GM19395 (cell line): ENCODE measurements at regions not wholly inside any gene's neighbourhood (a gene's known extent, or its start where the extent isn't known, plus 50 kb on each side); places are given as distances from the start of the nearest gene placed in this dataset.
"Not testable (repeated sequence)": the region's sequence is repeated elsewhere in the genome, so short reads cannot be mapped to it uniquely, and the experiment has no call there.

Source experiments
- ATAC-seq: cut with Tn5 transposase; IDR thresholded peaks from one replicate; pipeline ENCODE4 v1.9.1; 2021; ENCODE audit warnings: mild to moderate bottlenecking, moderate library complexity; ENCODE audit not compliant: unreplicated experiment

DNA sequence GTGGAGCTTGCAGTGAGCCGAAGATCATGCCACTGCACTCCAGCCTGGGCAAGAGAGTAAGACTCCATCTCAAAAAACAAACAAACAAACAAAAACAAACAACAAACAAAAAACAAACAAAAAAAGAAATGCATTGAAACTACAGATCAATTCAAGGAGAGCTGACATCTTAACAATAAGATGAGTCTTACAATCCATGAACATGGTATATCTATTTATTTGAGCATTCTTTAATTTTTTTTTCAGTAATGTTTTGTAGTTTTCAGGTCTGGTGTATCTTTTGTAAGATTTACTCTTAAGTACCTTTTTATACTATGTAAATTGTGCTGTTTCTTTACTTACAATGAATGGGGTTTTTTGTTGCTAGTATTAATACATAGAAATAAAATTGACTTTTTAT lies 140.1 kb upstream of the DAPK1 start:
- ATAC-seq: no peak

- ATAC-seq: no peak
Observed at GRCh38 chr9:87359264-87359663, 138.4 kb upstream of the DAPK1 start.

- ATAC-seq: no peak
Observed at GRCh38 chr9:87359958-87360601, 137.6 kb upstream of the DAPK1 start.

DNA sequence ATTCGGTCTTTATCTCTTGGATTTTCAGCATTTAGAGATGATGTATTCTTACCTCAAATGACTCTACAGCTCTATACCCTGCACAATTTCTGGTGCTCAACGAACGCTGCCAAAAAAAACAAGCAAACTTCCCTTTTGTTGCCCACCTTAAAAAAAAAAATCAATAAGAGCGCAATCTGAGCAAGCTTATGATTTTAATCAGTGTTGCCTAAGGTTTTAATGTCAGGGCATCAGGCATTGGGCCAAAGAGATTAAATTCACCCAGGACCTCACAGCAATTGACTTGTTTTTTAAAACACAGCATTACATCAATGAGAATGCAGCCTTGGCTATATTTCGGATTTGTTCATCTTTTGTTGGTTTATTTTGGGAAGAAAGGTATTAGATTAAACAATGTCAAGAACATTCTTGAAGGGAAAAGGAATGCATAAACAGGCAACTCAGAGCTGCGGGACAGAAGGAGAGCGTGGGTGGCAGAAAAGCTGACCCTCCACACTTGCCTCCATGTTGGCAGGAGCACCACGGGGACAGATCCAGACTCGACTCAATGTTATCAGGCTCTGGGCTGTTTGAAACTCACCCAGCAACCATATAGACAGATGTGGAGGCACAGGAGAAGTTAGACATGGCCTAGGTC lies 127.5 kb upstream of the DAPK1 start:
- no peak for ATAC-seq

GRCh38 chr9:87371795-87372355 lies 125.8 kb upstream of the DAPK1 start:
- no peak for ATAC-seq

DNA sequence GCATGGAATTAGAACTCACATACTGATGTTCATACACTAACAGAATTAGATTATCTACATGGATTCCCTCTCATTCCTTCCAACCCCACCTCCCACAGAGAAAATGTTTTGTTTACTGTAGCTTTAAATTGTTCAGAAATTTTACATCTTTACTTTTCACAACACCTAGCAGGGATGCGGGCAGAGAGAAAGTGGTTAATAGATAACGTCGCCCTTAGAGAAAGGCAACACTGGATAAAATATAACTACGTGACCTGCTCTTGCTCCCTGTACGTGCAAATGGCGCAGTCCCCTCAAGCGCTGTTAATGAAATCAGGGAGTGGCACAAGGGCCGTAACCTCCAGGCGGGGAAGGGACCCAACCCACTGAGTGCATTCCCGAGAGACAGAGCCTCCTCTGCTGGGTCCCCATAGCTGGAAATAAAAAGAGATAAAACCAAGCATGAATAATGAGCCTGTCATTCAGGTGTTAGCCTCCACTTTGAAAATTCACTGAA lies 125.3 kb upstream of the DAPK1 start:
- ATAC-seq: no peak

DNA sequence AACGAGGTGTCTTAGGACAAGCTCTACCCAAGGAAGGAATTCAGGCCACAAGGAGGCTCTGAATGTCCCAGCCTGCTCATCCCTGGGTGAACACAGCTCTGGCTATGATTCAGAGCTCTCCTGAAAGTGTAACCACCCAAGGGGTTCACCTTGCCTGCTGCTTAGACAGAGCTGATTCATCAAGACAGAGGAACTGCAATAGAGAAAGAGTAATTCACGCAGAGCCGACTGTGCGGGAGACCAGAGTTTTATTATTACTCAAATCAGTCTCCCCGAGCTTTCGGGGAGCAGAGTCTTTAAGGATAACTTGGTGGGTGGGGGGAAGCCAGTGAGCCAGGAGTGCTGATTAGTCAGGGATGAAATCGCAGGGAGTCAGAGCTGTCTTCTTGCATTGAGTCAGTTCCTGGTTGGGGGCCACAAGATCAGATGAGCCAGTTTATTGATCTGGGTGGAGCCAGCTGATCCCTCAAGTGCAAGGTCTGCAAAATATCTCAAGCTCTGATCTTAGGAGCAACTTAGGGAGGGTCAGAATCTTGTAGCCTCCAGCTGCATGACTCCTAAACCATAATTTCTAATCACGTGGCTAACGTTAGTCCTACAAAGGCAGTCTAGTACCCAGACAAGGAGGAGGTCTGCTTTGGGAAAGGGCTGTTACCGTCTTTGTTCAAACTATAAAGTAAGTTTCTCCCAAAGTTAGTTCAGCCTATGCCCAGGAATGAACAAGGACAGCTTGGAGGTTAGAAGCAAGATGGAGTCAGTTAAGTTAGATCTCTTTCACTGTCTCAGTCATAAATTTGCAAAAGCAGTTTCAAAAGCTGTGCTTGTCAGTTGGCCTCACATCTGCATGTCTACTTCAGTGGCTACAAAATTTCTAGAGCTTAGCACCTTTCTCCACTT lies 123.4 kb upstream of the DAPK1 start:
- ATAC-seq: peak; percentile 62

DNA sequence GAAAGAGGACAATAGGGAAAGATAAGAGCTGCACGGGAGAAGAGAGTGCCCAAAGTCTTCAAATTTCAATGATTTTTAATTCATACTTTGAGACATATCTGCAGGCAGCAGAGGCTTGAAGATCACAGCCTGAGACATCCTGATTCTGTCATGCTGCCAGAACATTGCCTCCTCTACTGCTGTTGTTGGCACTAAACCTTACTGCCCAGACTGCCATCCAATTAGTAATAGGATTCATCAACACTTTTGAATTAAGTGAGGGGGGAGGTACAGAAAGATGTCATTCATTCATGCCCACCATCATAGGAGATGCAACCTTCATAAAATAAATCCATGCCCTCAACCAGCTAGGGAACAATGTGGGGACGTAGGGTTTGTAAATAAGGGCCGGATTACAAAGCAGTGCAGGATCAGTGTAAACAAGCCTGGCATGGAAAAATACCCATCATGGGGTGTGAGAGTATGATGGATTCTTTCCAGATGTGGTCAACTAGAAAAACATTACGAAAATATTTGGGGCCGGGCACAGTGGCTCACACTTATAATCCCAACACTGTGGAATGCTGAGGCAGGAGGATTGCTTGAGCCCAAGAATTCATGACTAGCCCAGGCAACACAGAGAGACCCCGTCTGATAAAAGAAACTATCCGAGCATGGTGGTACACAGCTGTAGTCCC lies 122.1 kb upstream of the DAPK1 start:
- ATAC-seq: no peak

- no peak for ATAC-seq
Observed at GRCh38 chr9:87378676-87379075, 119.0 kb upstream of the DAPK1 start.

GRCh38 chr9:87379300-87379699 lies 118.4 kb upstream of the DAPK1 start:
- ATAC-seq: no peak

- no peak for ATAC-seq
Observed at GRCh38 chr9:87381050-87381711, 116.5 kb upstream of the DAPK1 start.

DNA sequence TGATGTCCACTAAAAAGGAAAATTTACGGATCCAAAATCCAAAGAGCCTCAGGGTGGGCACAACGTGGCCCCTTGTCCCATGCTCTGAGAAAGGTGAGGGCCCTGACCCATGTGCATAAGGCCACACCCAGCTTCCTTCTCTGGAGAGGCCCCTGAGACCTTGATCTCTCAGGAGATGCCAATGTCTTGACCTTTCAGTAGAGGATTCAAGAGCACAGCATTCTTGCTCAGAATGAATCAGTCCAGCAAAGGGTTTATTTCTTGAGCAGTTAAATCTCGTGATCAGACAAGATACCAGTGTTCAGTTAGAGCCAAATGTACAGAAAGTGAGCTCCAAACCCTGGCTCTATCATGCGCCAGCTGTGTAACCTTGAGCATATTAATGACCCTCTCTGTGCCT lies 115.9 kb upstream of the DAPK1 start:
- no peak for ATAC-seq

- no peak for ATAC-seq
Observed at GRCh38 chr9:87382900-87383299, 114.8 kb upstream of the DAPK1 start.

GRCh38 chr9:87383344-87384150 lies 114.1 kb upstream of the DAPK1 start:
- no peak for ATAC-seq

- no peak for ATAC-seq
Observed at GRCh38 chr9:87386490-87387025, 111.1 kb upstream of the DAPK1 start.

DNA sequence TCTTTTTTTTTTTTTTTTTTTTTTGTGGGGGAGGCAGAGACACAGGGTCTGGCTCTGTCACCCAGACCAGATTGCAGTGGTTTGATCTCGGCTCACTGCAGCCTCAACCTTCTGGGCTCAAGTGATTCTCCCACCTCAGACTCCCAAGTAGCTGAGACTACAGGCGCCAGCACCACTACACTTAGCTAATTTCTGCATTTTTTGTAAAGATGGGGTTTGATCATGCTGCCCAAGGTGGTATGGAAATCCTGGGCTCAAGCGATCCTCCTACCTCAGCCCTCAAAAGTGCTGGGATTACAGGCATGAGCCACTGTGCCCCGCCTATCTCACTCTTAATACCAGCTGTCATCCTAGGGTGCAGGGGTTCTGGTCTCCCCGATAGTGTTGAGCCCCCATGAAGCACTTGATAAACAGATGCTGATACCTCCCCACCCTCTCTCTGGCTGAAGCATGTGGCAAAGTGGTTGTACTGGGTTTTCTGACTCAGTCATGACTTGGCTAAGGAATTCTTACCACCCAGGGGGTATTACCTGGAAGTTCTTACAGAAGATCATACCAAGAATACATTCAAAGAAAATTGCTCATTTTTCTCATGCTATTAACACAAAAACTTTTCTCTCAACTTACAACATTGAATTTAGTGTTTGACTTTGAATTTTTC lies 110.2 kb upstream of the DAPK1 start:
- no peak for ATAC-seq

GRCh38 chr9:87388708-87389107 lies 109.0 kb upstream of the DAPK1 start:
- not testable (repeated sequence) for ATAC-seq

DNA sequence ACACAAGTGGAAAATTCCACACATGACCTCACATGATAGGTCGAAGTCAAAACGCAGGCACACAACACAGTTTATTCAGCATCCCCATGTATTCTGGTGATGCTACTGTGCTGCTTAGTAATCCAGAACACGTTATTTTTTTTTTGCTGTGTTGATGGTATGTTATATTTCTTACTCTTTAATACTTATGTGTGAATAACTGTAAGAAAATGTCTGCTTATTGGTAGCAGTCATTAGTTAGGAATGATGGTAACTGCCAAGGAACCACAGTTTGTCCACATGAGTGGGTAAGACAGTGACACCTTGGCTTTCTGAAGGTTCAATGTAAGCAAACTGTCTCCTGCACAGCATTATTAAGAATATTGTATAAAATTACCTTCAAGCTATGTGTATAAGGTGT lies 107.7 kb upstream of the DAPK1 start:
- no peak for ATAC-seq

DNA sequence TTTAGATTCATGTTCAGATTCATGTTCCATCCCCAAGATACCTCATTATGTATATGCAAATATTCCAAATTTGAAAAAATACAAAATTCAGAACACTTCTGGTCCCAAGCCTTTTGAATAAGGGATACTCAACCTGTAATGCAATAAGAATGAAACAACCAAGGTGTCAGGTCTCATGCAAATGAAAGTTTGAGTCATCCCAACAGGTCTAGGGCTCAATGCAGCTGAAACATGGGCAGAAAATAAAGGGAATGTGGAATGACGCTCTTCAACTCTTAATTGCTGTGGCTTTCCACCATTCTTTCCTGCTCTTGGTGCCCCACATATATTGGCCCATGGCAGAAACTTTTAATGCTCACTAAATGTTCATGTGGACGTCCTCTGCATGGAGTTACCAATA lies 107.3 kb upstream of the DAPK1 start:
- ATAC-seq: no peak
